GM21381 (cell line): ENCODE measurements at regions not wholly inside any gene's neighbourhood (a gene's known extent, or its start where the extent isn't known, plus 50 kb on each side); places are given as distances from the start of the nearest gene placed in this dataset.
"Not testable (repeated sequence)": the region's sequence is repeated elsewhere in the genome, so short reads cannot be mapped to it uniquely, and the experiment has no call there.

Experiments used
- ATAC-seq: cut with Tn5 transposase; IDR thresholded peaks from one replicate; pipeline ENCODE4 v1.9.1; 2021; ENCODE audit warnings: mild to moderate bottlenecking, moderate library complexity; ENCODE audit not compliant: unreplicated experiment

DNA sequence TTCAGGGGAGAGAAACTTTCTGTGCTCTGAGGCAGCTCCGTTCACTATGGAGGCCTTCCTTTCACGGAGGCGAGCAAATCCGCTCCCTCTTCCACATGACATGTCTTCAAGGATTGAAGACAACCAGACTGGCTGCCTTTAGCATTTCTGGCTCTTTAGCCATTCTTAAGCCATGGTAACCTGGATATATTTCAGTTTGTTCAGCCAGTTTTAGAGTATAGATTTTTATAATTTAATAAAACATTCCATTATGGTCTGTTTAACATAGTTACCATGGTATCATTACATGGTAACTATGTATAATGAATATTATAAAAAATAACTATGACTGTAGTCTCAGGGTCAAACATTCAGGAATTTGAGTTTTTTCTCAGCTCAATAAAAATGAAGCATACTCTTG, 54.2 kb upstream of the NFIA start:
- ATAC-seq, result no peak

DNA sequence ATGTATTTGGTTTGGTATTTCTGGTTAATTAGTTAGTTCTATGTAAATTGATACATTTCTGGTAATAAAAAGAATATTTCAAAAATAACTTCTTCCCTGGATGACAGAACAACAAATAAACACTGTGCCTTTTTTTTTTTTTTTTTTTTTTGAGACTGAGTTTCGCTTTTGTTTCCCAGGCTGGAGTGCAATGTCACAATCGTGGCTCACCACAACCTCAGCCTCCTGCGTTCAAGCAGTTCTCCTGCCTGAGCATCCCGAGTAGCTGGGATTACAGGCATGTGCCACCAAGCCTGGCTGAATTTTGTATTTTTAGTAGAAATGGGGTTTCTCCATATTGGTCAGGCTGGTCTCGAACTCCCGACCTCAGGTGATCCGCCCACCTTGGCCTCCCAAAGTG, 64.3 kb upstream of the NFIA start:
- ATAC-seq, result not testable (repeated sequence)

DNA sequence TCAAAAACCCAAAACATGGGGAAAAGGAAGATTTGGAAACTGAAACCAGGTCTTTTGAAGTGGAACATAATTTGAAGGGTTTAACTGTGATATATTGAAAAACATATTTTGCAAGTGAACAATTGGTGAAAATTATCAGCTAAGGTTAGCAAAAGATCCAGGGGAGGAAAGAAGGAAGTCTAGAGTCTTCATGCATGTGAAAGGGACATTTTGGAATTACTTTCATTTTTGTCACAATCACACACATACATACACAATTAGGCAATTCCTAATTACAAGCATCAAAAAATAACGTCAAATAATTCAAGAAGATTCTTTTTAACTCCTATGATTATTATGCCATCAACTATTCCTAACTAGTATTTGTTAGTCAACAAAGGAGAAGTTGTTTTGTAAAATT, 64.7 kb upstream of the NFIA start:
- ATAC-seq, result no peak

DNA sequence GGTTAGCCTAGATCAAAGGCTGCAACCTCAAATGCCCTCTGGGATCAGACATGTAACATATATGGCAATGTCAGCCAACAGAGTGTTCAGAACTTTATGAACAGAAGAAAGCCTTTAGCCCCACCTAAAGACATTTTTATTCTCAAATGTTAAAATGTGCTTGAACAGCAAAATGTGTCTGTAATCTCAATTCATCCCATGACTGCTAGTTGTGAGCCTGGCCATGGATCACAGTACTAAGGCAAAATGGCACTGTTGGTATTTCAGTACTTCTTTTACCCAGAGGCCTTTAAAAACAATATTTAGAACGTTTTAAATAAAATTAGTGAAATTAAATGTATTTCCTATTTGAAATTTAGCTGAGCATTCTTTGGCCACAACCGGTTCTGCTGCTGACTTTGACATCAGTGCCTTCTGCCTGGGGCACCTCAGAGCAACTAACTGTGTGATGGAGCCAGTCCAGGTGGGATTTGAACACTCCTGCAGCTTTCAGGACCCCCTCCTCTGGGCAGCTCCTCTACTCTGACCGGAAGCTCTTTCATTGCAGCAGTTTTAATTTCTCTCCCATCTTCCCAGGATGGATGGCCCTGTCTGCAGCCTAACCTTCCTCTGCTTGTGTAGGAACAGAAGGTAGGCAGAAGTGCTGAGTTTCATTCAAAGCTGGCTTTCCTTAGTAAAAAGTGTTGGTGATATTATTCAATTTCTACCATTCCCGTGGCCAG, 68.3 kb upstream of the NFIA start:
- no peak for ATAC-seq

DNA sequence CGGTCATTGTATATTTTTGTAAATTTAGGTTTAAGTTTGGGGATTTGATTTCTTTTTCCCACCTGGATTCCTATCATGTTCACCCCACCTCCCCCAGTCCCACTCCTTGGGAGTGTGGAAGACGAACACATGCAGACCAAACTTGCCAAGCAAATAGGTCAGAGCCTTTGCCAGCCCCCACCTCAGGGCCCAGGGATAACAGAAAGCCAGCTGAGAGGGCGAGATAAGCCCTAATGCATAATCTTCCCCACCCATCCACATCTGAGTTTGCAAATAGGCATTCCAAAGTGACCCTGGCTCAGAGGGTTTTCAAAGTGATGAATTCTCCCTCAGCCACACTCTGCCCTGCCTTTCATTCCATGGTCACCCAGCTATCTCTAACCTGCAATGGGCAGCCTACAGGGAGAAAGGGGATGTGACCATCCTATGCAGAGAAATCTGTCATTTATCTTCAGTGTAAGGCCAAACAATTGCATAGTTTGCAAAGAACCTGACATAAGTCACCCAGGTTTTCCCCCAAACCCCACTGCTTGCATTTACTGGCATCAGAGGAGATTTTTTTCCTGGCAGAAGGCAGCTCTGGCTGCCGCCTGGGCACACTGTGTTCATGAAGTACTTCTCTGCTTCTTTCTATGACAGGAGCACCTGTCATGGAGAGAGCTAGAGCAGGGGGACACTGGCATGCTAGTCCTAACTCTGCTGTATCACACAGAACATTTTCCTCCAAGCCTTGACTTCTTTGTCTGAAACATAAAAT, 69.0 kb upstream of the NFIA start:
- no peak for ATAC-seq

DNA sequence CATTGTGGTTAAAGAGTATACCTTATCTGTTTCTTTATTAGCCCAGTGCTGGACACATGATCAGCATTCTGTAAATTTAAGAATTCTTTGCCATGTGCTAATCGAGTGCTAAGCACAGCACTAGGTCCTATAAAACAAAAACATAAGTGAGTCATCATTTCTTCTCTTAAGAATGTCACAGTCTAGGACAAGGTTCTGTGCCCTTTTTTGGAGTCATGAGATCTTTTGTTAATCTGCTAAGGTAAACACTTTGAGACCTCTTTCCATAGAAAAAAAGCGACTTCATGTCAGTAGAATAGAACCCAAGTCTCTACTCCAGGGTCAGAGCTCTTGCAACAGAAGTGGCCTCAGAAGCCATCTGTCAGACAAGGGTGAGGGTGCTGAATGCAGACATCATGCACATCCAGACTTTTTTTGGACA, 70.0 kb upstream of the NFIA start:
- no peak for ATAC-seq

DNA sequence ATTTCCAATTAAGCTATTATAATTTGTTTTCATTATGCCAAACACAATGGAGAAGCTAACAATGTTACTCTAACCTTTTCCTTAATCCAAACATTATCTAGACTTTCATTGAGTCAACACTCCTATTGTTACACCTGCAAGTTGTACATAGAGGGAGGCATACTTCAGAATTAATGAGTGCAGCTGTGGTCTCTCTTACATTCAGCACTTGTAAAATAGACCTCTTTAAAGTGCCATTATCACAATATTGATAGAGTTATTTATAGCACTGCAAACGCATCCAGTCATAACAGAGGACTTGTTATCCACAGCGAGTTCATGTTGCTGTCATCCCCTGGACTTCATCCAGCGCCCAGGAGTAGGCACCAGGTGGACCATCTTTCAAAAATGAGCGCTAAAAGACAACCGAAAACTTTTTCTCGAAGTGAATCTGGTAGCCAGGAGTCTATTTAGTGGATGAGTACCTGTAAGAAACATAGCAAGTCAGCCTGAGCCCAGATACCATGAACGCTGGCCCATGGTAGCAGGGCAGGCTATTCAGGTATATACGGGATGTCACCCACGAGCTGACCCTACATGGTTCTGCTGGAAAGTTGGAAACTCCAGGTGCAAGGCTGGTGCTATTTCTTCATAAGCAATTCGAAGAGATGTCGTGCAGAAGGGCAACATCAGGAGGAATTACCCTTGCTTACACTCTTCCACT, 70.6 kb upstream of the NFIA start:
- ATAC-seq, result no peak

DNA sequence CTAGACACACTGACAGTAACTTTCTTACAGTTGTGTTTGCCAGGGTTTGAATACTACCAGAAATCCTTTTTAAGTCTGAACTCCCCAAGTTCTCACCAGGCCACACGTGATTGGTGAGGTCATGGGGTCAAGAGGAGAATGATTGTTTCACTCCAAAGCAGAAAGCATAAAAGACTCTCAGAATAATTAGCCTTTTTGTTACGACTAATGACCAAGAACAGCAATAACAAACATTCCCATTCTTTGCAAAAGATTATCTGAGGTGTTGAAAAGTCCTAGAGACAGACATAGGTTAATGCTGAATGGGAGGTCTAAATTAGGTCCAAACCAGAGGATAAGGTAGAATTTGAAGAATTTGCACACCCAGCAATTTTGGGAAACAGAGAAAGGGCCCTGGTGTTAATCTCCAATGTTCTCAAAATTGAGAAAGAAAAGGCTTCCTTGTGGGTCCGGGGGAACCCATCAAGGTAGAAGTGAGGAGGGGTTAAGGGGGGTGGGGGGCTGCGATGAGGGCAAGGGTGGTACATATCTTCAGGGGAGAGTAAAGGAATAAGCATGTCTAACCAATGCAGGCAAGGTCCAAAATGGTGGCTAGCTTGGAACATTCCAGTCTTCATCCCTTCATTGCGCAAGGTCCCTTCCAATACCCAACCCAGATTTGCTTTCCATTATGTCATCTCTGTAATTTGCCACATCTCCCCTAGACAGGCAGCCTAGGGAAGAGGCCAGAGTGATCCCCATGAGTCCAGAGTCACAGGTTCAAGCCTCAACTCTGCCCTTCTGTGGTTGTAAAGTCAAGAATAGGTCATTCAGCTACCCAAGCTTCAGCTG, 74.6 kb upstream of the NFIA start:
- ATAC-seq, result no peak

DNA sequence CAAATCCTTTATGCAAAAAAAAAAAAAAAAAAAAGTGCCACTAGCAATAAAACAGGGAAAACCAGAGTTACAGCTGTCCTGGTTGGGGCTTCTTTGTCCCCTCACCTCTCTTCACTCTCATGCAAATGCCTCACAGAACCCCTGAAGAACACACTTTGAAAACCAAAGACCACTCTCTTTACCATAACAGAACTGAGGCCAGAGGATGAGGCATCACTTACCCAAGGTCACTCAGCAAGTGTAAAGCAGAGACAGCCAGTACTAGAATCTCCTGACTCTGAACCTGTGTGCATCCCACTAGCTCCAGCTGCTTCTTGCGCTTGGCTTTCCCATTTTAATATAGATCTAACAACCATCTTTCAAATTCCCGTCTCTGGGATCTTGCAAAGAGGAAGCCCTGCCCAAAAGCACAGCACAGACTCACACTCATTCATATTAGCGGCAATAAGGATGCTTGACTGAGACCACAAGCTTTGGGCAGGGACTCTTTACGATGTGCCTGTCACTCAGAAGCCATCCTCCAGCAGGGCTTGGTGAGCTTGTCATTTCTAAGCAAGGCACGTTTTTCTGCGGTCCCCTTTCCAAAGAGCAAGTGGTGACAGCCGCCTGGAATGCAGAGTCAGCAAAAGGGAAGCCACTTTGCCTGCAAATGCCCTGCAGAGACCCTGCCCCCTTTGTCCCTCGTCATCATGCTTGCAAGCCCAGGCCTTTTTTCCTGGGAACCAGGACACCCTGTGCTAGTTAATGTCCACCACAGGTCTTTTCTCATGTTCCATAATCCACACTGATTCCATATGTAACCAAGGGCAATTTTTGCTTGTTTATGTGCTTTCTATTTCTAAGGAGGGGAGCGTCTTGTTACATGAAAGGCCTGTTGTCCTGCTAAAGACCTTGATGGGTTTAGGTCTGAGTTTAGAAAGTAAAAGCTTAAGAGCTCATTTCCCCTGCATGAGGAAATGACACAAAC, 76.5 kb upstream of the NFIA start:
- no peak for ATAC-seq

DNA sequence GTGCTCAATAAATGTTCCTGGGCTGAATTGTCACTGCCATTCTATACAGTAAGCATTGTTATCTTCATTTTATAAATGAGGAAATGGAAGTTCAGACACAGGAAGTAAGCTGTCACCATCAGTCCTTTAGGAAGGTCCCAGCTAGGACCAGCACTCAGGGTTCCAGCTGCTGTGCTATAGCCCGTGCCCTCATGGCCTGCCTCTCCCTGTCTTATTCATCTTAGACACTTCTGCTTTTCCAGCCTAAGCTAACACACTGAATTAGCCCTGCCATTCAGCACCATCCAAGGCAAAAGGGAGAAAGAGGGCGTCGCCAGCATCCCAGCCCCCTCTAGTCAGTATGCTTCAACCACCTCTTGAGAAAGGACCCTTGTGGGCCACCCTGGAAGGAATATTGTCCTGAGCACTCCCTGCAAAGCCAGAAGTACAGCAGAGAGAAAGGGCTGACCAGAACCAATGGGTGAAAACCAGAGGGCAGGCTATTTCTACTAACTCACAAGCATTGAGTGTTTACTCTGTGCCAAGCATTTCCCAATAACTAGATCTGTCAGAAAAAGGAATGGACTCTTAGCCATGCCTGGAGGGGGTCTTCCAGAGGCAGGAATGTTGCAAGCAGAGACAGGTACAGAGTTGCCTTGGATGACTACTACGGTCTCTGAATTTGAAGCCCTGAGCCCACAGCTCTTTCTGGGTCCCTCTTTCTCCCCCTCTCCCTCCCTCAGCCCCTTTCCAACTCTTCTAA, 77.9 kb upstream of the NFIA start:
- ATAC-seq, result no peak

DNA sequence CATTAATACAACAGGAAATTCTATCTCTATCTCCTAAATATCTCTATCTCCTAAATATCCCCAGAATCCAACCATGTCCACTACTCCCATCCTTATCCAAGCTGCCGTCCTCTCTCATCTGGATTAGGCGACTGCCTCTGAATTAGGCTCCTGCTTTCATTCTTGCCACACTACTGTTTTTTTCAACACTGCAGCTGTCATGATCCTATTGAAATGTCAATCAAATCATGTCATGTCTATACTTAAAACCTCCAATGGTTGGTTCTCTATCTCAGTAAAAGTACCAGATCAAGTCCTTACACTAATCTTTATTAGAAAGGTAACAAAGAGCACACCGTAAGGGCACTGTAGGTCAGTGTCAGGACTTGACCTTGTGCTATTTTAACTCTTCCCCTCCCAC, 82.0 kb upstream of the NFIA start:
- ATAC-seq, result no peak

DNA sequence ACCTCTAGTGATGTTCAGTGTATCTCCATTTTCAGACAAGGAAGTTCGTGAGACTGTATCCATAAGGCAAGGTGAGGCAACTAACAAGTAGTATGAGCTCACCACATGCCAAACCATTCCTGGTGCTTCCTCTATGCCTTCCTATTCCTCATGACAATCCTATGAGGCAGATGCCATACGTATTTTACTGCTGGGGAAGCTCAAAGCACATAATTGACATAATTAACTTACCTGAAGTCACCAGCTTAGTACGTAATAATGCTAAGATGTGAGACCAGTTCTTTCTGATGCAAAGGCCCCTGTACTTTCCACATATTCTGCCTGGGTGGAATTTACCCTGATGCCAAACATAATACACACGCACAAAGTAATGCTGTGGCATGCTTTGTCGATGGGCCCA, 83.6 kb upstream of the NFIA start:
- no peak for ATAC-seq

DNA sequence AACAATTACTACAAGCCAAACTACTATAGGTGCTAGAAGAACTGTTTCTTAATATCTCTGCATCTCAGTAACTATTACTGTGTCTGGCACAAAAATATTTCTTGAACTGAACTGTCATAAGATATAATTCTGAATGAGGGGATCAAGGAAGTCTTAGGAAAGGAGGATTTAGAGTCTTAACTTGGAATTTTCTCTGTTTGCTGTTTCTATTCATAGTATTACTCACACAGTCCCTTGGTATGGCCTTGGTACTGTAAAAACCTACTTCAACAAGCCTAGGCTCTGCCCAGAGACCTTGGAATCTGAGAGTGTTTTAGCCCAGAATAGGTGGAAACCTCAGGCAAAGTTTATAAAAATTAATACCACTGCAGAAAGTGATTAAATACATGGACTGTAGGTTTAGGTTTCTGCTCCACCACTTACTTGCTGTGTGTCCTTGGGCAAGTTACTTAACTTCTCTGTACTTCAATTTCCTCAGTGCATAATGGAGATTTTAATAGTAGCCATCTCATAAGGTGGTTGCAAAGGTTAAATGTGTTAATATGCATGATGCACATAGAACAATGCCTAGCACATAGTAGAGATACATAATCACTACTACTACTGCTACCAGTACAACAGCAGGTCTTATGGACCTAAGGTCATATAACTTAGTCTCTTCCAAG, 87.4 kb upstream of the NFIA start:
- ATAC-seq, result no peak

DNA sequence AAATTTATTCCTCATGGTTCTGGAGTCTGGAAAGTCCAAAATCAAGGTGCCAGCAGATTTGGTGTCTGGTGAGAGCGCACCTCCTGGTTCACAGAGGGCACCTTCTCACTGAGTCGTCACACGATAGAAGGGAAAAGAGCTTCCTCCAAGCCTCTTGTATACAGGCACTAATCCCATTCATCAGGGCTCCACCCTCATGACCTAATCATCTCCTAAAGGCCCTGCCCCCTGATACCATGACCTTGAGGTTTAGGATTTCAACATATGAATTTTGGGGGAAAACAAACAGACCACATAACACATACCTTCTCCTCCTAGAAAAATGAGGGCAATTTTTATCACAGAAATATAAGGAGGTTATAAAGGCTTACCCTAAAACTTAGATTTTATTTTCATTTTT, 88.0 kb upstream of the NFIA start:
- no peak for ATAC-seq

DNA sequence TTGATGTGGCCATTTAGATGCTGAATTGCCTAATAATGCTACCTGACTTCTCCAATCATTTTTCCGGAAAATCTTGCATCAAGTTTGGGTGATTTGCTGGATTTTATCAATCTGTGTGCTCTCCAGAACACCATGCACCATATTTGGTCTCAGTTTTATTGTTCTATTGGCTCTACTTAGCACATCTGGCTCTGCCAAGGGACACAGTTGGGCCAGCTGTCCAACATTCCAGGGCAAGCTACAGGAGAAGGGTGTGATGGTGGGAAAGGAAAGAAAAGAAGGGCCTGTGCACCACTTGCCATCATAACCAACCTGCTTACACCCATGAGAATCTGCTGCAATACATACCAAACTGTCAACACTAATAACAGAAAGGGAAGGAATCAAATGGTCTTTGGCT, 90.2 kb upstream of the NFIA start:
- no peak for ATAC-seq

DNA sequence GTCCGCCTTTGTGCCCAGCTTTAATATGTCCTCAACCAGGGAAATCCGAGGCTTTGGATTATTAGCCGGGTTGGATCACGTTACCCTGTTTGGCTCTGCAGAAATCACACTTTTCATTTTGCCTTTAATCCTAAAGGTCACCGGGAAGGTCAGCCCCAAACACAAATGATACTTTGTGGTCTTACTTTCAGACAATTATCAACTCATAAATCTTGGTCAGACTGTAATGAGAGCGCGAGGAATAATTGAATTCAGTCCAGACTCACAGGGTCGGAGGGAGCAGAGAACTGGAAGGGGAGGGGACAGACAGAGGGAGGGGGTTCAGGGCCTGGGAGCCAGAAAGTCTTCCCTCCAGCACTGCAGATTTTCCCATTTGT, 91.7 kb upstream of the NFIA start:
- no peak for ATAC-seq

DNA sequence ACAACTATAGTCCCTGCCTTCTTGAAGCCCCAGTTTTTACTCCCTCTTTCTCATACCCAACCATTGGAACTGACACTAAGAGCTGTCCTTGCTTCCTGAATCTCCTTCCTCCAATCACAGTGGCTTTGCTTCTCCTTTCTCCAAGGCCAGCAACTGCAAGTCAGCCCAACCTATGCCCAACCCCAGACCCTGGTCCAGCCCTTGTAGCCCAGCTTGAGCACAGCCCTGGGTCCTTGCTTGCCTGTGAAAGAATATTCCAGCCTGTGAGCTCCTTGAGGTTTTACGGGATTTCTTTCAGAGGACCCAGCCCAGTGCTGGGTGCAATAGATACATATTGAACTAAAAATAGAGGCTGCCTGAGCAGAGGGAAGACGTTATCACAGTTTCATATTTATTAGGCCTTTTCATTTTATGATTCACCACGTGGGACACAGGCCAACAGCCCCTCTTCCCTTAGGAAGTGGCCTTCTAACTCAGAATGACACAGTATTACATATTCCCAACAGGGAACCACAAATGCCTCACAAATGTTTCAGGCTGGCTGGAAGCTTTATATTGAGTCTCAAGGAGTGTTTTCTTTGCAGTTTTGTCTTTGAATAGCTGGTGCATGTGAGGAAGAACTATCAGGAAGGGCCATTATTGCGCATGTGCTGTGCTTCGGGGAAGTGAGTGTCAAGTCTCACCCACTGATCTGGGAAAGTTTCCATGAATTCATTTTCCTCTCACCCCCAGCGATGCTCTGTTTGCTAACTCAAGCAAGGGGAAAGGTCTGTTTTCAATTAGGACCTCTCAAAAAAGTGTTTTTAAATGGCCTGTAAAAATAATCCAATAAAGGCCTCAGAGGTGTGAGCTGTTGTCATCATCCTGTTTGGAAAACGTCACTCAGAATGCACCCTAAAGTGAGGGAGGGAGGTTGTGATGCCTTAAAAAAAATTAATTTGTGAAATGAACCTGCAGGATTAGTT, 92.3 kb upstream of the NFIA start:
- ATAC-seq, result no peak

DNA sequence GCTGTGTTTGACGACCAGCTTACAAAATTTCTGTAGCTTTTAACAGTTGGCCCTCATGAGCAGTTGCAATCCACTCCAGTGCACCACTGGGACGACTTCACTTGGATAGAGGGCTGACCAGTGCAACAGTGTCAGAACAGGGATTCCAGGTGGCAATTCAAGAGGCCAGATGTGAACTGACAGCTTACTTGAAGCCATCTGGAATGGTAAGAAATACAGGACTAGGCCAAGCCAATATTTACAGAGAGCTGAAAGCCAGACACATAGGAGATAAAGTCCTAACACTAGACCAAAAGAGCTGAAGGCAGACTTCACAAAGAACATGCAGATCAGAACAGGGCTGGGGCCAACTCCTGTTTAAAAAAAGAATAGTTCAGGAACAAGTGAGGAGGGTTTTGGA, 93.5 kb upstream of the NFIA start:
- ATAC-seq, result no peak
